Activated naive CD4-positive, alpha-beta T cell treated with anti-CD3 and anti-CD28 coated beads for 36 hours (primary cell): ENCODE measurements at regions not wholly inside any gene's neighbourhood (a gene's known extent, or its start where the extent isn't known, plus 50 kb on each side); places are given as distances from the start of the nearest gene placed in this dataset.

Experiments used
- CTCF ChIA-PET: fragments of 350-600 bp; sonication (Branson Sonifier 250); formaldehyde crosslinking; loops from one replicate; lab custom pipeline; 2021; ENCODE audit warnings: antibody characterized with exemption; lab: Charles Lee
- DNase-seq: peaks from one replicate; pipeline ENCODE4 v3.0.0-alpha.2; 2020
- H3K27ac Mint-ChIP-seq: one replicate; pipeline ENCODE4 v1.8.0; 2021; ENCODE audit warnings: mild to moderate bottlenecking, mixed read lengths
- H3K27me3 Mint-ChIP-seq: one replicate; pipeline ENCODE4 v1.8.0; 2021; ENCODE audit warnings: low read depth, mixed read lengths
- H3K36me3 Mint-ChIP-seq: one replicate; pipeline ENCODE4 v1.8.0; 2021; ENCODE audit warnings: low read depth, mixed read lengths
- H3K4me1 Mint-ChIP-seq: one replicate; pipeline ENCODE4 v1.8.0; 2021; ENCODE audit warnings: low read depth, mixed read lengths
- H3K4me3 Mint-ChIP-seq: one replicate; pipeline ENCODE4 v1.8.0; 2021; ENCODE audit warnings: mild to moderate bottlenecking, moderate library complexity, mixed read lengths
- H3K9me3 Mint-ChIP-seq: one replicate; pipeline ENCODE4 v1.8.0; 2021; ENCODE audit warnings: mixed read lengths
- intact Hi-C: fragments of 100-400 bp; cut with micrococcal nuclease; formaldehyde crosslinking; loops from one replicate; pipeline ENCODE4 v1.15.1; 2023

GRCh38 chr16:54381601-54382313, 95.2 kb upstream of the IRX3 start:
- no peaks in the 10 kb centered on the region for H3K4me1 Mint-ChIP-seq
- CTCF ChIA-PET = no interaction called here

GRCh38 chr16:54375071-54375470, 88.5 kb upstream of the IRX3 start:
- peaks cover 19% of the 10 kb centered on the region for H3K9me3 Mint-ChIP-seq
- intact Hi-C loops = no loop called here
- no peak overlapping the region for H3K27ac Mint-ChIP-seq
- no peaks in the 10 kb centered on the region for H3K36me3 Mint-ChIP-seq
- DNase-seq = no peak
- H3K27me3 Mint-ChIP-seq = peaks cover 49% of the 10 kb centered on the region
- H3K4me3 Mint-ChIP-seq = no peak overlapping the region
- CTCF ChIA-PET = no interaction called here
- H3K4me1 Mint-ChIP-seq = peaks cover 4% of the 10 kb centered on the region

More at GRCh38 chr16:54381601-54382313, 95.2 kb upstream of the IRX3 start:
- Mint-ChIP-seq H3K4me3 (no peak overlapping the region), H3K36me3 (no peaks in the 10 kb centered on the region), H3K27me3 (peaks cover 7% of the 10 kb centered on the region), H3K27ac (no peak overlapping the region), H3K9me3 (peaks cover 27% of the 10 kb centered on the region)
- intact Hi-C loops = no loop called here
- no peak for DNase-seq

DNA sequence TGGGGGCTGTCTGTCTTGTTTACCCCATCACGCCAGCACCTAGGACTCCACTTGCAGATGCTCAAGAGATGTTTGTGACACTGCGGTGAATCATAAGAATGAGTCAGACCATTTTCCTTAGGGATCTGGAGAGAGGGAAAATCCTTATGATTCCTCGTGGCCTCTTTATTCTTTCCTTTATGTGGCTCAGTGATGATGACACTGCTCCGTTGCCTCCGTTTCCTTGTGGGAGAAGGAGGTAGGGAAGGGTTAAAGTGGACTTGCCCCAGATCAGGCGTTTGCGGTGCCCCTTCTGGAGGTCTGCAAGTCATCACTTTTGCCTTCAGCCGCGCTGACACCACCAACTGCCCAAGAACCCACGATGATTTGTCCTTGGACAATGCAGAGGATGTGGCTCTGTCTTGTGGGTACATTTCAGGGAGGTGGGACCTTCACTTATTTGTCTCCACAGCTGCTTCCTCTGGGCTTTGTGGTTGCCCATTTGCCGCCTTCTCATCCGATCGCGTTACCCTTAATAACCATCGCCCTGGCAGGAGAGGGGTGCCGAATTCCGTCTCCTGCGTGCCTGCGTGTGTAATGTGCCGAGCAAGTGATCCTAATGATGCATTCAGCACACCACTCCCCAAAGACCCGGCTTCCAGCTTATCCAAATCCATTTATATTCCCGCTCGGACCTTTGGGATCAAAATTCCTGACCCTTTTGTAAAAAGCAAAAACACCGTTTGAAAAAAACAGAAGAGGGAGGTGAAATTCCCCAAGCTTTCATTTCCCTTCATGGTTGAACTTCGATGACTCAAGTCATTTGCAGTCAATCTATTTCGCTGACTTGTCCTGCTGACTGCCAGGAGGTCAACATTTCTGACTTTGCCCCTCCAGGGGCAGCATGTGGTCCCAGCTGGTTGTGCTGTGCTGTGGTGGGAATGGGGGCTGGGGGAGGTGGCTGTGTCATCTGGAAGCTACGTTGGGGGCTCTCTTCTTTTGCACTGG, 87.2 kb upstream of the IRX3 start:
- no peak overlapping the region for H3K4me3 Mint-ChIP-seq
- intact Hi-C loops = no loop called here
- CTCF ChIA-PET = no interaction called here

DNA sequence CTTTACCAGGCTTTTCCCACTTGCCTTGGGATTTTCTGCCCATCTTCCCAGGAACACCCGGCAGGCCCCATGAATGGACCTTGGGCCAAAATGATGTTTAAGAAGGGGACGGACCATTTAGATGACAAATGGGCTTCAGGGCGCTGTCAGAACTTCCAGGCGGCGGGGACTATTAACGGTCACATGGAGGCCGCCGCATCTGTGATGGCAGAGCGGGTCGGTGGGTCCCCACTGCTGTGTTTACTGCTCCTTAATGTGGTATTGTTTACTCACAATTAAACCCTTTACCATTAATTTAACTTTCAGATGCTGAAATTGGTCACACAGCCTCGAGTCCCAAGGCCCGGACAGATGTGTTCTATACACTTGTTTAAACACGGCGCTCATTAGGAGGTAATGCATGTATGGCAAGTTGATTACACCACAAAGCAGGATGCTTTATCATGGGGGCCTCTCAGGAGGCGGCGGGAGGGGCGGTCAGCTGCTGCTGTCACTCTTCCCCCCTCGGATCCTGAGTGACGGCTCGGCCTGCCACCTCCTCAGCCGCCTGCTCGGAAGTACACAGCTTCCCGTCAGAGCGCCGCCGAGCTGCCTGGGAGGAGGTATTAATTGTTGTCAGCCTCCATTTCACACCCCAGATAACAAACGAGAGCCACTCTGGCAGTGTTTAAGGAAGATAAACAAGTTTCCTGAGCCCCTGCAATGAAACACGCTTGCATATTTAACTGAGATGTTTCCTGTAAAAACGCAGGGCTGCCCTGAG, 83.9 kb upstream of the IRX3 start:
- H3K4me3 Mint-ChIP-seq = no peak overlapping the region
- no peaks in the 10 kb centered on the region for H3K9me3 Mint-ChIP-seq
- intact Hi-C loops = no loop called here
- DNase-seq = no peak
- CTCF ChIA-PET = no interaction called here
- H3K27ac Mint-ChIP-seq = no peak overlapping the region
- peaks cover 4% of the 10 kb centered on the region for H3K4me1 Mint-ChIP-seq
- no peaks in the 10 kb centered on the region for H3K36me3 Mint-ChIP-seq
- H3K27me3 Mint-ChIP-seq = peaks cover 45% of the 10 kb centered on the region

More for the DNA sequence above, 87.2 kb upstream of the IRX3 start:
- no peak for DNase-seq
- peaks cover 4% of the 10 kb centered on the region for H3K4me1 Mint-ChIP-seq
- peaks cover 12% of the 10 kb centered on the region for H3K9me3 Mint-ChIP-seq
- H3K27ac Mint-ChIP-seq = no peak overlapping the region
- H3K36me3 Mint-ChIP-seq = no peaks in the 10 kb centered on the region
- peaks cover 49% of the 10 kb centered on the region for H3K27me3 Mint-ChIP-seq

DNA sequence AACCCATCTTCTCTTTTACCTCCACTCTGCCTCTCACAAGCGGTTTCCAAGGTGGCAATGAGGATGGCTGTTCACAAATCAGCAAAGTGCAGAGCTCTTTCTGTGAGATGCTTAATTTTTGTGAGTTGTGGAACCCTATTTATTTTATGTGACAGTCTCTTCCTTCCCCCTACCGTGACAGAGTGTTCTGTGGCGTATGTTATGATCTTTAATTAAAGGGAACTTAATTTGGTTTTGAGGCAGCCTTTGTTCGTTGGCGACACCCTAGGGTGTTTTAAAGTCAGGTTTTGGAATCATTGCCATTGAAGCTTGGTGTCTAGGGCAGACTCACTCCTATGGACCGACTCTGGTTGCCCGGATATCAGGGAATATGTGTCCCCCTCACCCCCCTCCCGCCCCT, 83.3 kb upstream of the IRX3 start:
- peaks cover 39% of the 10 kb centered on the region for H3K27me3 Mint-ChIP-seq
- intact Hi-C loops = no loop called here
- DNase-seq = no peak
- H3K4me1 Mint-ChIP-seq = peaks cover 4% of the 10 kb centered on the region
- H3K36me3 Mint-ChIP-seq = no peaks in the 10 kb centered on the region
- no peaks in the 10 kb centered on the region for H3K9me3 Mint-ChIP-seq
- H3K27ac Mint-ChIP-seq = no peak overlapping the region
- H3K4me3 Mint-ChIP-seq = no peak overlapping the region
- CTCF ChIA-PET = no interaction called here

- CTCF ChIA-PET = no interaction called here
- no peak overlapping the region for H3K27ac Mint-ChIP-seq
- no peak overlapping the region for H3K4me3 Mint-ChIP-seq
- no peaks in the 10 kb centered on the region for H3K4me1 Mint-ChIP-seq
- H3K36me3 Mint-ChIP-seq = peaks cover 1% of the 10 kb centered on the region
- peaks cover 33% of the 10 kb centered on the region for H3K27me3 Mint-ChIP-seq
- no peak for DNase-seq
- intact Hi-C loops = no loop called here
- no peaks in the 10 kb centered on the region for H3K9me3 Mint-ChIP-seq
These were observed 80.4 kb upstream of the IRX3 start for GRCh38 chr16:54366943-54367342.

GRCh38 chr16:54365990-54366634, 79.5 kb upstream of the IRX3 start:
- Mint-ChIP-seq H3K36me3 (peaks cover 1% of the 10 kb centered on the region), H3K27me3 (peaks cover 35% of the 10 kb centered on the region), H3K27ac (no peak overlapping the region), H3K9me3 (no peaks in the 10 kb centered on the region), H3K4me1 (no peaks in the 10 kb centered on the region), H3K4me3 (no peak overlapping the region)
- CTCF ChIA-PET = no interaction called here
- no peak for DNase-seq
- intact Hi-C loops = no loop called here

DNA sequence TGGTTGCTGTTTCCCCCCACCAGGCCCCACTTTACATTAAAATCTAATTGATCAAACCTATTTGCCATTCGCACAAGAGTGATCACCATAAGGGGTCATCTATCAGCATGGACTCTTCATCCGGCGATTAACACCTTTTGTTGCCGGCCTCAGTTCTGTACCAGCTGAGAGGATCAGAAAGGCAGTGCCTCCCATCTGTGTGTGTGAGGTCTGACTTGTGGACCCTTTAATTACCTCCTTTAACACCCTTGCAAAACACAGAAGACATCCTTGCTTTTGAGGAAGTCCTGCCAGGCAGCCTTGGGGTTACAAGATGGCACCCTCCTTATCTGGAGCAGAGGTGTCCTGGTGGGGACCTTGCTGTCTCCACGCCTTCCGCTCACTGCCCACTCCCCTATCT, 77.2 kb upstream of the IRX3 start:
- no peaks in the 10 kb centered on the region for H3K4me1 Mint-ChIP-seq
- peaks cover 36% of the 10 kb centered on the region for H3K27me3 Mint-ChIP-seq
- CTCF ChIA-PET = no interaction called here
- intact Hi-C loops = no loop called here
- no peak overlapping the region for H3K4me3 Mint-ChIP-seq
- H3K27ac Mint-ChIP-seq = no peak overlapping the region
- H3K9me3 Mint-ChIP-seq = no peaks in the 10 kb centered on the region
- no peak for DNase-seq
- peaks cover 1% of the 10 kb centered on the region for H3K36me3 Mint-ChIP-seq

DNA sequence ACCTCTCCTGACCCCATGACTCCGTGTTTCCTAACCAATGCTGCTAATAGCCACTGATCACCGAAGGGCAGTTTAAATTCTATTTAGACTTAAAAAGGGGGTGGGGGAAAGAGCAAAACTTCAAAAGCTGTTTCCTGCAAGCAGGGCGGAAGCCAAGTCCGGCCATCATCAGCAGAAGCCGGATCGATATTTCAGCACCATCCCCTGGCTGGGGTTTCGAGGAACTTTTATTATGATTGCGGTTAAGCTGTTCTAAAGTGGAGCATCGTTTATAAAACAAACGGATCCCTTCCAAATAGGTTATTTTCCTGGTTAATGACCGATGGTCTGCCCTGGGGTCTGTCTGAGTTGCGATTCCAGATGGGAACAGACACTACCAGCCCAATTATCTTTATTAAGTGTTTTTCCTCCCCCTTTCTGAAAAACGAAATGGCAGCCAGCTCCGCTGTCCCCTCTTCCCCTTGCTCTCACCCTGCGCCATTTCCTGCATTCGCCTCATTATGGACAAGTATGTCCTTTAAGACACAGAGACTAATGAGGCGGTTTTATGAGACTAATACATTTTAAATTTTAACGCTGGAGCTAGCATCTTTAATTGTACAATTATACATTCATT, 76.1 kb upstream of the IRX3 start:
- H3K4me3 Mint-ChIP-seq = no peak overlapping the region
- no peaks in the 10 kb centered on the region for H3K4me1 Mint-ChIP-seq
- H3K36me3 Mint-ChIP-seq = peaks cover 1% of the 10 kb centered on the region
- peaks cover 39% of the 10 kb centered on the region for H3K27me3 Mint-ChIP-seq
- no peak overlapping the region for H3K27ac Mint-ChIP-seq
- intact Hi-C loops = no loop called here
- DNase-seq = no peak
- CTCF ChIA-PET = no interaction called here
- no peaks in the 10 kb centered on the region for H3K9me3 Mint-ChIP-seq

GRCh38 chr16:54361246-54361645, 74.7 kb upstream of the IRX3 start:
- Mint-ChIP-seq H3K27me3 (peaks cover 39% of the 10 kb centered on the region), H3K9me3 (no peaks in the 10 kb centered on the region), H3K36me3 (peaks cover 1% of the 10 kb centered on the region), H3K4me1 (no peaks in the 10 kb centered on the region), H3K4me3 (no peak overlapping the region), H3K27ac (no peak overlapping the region)
- intact Hi-C loops = no loop called here
- CTCF ChIA-PET = interaction anchor here (0.8 kb wide), 1 partner anchor 18 kb away, joined by 3 read pairs; no protein-coding TSS in a partner anchor
- no peak for DNase-seq

DNA sequence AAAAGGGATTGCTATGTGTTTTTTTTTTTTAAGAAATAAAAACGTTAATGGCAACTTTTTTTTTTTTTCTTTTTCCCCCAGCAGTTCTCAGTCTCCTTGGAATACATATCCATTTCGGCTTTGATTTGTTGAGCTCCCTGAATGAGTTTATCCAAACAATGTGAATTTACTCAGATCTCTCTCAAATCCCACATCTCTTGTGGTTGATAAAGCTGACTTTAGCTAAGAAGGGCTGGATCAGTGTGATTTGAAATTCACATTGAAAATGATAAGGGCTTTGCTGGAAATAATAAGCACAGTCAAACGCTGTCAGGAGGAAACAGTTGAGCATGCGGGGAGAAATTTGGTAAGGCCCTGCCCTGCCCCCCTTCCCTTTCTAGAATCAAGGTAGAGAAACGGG, 74.1 kb upstream of the IRX3 start:
- no peak for DNase-seq
- H3K27me3 Mint-ChIP-seq = peaks cover 39% of the 10 kb centered on the region
- CTCF ChIA-PET = interaction anchor here (0.8 kb wide), 1 partner anchor 18 kb away, joined by 3 read pairs; no protein-coding TSS in a partner anchor
- no peaks in the 10 kb centered on the region for H3K4me1 Mint-ChIP-seq
- no peak overlapping the region for H3K4me3 Mint-ChIP-seq
- H3K27ac Mint-ChIP-seq = no peak overlapping the region
- intact Hi-C loops = no loop called here
- H3K36me3 Mint-ChIP-seq = peaks cover 1% of the 10 kb centered on the region
- H3K9me3 Mint-ChIP-seq = no peaks in the 10 kb centered on the region
